ENCODE measurements at regions not wholly inside any gene's neighbourhood (a gene's known extent, or its start where the extent isn't known, plus 50 kb on each side); places are given as distances from the start of the nearest gene placed in this dataset.
"Not testable (repeated sequence)": the region's sequence is repeated elsewhere in the genome, so short reads cannot be mapped to it uniquely, and the experiment has no call there.

DNA sequence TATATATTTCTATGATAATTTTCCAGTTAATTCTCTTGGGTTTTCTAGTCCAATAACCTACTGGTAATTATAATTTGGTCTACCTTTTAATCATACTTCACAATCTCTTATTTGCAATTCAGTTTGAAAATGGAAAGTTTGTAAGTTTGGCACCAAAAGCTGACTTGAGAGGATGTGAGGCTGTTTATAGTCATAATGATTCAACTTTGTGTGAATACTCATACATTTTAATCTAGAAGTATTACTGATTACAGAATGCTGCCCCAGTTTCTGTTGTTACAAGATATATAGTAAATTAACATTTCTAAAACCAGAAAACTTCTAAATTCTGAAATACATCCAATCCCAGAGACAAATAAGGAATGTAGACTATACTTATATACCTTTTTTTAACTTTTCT is 158.2 kb downstream of the SLC38A4 start:
- no peak for DNase-seq

DNA sequence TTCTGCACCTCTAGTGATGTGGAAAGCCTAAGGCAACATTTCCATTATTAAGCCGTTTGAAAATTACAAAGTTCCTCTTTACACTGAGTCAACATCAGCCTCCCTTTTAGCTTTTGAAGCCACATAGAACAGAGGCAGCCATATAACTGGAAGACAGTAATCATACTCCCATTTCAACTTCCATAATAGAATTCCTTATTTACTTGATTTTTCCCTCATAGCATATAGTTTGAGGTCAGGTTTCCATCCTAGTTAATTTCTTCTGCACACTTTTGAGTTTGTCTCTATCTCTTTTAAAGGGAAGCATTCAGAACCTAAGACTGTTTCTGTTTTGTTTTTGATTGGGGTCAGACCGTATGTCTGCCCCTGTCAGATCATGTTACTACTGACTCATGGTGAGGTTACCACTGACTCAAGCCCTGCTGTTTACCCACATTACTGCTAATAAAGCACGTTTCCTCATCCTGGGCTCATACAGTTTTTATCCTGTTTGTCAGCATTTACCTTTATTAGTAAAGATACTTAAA is 161.0 kb downstream of the SLC38A4 start:
- DNase-seq, result peak; percentile 87

- no peak for DNase-seq
Observed at GRCh38 chr12:46663318-46663717, 162.5 kb downstream of the SLC38A4 start.

DNA sequence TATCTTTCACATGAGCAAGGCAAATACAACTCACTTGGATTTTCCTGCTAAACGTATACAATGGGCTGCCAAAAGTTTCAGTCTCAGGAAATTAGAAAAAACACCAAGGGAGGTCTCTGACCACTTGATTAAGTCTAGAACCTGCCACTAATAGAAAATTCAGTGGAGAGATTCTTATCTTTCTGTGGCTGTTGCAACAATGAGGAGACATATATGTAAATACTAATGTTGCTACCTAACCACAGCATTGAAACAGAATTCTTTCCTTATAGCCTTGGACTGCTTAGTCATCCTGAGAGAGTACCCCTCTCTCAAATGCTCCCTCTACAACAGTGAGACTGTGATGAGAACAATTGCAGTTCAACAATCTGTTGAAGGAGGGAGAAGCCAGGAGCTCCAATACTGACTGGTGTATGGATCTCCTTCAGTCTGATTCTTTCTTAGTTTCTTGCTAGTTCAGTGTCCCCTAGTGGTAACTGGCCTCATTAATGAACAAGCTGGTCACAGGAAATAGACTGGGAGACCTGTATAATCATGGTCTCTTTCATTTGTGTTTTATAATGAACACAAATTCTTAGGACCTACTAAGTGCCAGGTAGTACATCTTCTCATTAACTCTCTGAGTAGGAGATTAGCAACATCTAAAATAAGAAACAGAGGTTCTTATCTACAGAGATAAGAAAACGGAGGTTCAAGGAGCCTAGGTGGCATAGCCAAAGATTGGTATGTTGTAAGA is 164.5 kb downstream of the SLC38A4 start:
- DNase-seq, result peak; percentile 87

- no peak for DNase-seq
Observed at GRCh38 chr12:46660719-46661109, 165.1 kb downstream of the SLC38A4 start.

DNA sequence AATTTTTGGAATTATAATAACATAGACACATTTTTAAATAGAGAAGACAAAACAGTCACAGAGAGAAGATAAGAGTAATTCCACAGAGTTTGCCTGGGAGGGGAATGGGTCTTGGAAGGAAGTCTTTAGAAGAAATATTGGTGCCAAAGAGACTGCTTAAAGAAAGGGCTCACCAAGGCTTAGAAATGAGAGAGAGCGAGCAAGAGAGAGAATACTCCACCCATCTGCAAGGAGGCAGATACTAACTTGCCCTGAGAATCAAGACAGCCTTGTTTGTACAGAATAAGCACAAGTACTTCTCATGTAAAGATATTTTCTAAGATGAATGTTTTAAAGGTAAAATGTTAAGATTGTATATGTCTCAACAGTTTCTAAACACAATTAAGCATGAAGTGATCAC is 165.5 kb downstream of the SLC38A4 start:
- peak; percentile 21 for DNase-seq

DNA sequence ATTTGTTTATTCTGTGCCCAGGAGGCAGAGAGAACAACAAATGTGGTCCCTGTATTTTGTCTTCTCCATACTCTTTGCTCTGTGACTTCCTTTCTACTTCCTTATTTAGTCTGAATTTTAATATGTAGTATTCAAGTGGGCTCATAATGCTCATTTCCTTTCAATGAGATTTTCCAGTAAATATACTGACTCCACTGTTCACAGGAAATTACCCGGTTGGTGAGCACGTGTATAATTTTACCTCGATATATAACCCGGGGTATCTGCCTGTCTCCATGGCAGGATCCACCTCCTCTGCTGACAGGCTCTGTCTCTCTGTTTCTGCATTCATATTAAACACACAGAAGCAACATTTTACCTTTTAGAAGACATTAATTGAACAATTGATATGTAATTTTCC is 166.0 kb downstream of the SLC38A4 start:
- peak; percentile 21 for DNase-seq

DNA sequence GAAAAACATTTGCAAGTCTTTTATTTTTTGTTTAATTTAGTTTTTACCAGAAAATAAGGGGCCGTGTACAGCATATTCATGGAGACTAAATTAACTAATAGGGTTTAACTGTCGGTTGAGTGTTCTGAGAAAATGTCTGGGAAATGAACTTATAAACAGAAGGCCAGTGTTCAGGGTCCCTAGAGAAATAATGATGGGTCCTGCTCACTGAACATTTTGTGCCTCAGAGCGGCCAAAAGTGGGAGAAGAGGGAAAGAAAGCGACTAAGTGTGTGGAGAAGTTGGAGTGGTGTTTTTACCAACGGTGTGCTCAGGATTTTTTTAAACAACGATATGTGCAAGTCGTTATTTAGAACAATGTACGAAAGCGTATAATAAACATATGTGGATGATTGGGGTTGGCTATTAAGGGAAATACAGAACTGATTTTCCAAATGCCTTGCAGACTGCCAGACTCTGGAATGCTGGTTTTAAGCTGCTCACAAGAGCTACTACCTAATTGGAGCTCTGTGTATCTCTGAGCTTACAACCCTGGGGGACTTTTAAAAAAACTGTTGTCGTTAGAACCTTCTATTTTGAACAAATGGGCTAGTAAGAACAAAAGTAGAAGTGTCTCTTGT is 166.7 kb downstream of the SLC38A4 start:
- no peak for DNase-seq

DNA sequence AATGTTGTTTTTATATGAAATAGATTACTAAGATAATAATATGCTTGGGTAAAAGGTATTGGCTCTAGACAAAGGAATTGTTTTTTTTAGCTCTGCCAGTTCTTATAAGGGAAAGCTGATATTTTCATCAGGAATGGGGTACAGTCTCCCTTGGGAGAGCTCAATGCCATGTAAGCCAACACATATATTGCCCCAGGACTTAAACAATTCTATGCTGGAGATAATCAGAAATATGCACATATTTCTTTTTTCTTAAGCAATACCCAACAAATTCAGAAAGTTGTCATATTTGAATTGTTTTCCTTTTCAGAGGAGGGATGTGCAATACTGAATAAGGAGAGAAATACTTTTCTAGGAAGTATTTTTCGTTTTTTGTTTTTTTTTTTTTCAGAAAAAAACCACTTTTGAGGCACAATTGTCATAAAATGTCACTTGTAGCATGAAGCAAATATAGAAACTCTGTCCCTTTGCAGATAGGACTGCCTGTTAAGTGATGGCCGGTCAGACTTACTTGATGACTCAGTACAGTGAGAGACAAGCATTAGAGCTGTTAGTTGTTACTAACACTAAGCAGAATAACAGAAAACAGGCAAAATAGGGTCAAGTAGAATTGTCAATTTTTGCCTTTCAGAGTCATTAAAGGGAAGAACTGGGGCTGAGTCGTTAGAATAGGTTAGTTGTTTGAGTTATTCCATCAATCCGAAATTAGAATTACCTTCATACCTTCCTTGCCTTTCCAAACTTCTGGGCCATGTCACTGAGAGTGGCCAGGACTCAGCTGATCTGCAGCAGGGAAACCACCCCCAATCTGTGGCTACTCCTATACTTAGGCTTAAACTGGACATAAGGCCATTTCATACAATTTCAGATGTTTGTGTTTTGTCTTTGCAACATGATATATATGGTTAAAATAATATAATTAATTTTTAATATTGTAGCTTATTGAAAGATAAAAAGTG is 168.1 kb downstream of the SLC38A4 start:
- peak; percentile 15 for DNase-seq

DNA sequence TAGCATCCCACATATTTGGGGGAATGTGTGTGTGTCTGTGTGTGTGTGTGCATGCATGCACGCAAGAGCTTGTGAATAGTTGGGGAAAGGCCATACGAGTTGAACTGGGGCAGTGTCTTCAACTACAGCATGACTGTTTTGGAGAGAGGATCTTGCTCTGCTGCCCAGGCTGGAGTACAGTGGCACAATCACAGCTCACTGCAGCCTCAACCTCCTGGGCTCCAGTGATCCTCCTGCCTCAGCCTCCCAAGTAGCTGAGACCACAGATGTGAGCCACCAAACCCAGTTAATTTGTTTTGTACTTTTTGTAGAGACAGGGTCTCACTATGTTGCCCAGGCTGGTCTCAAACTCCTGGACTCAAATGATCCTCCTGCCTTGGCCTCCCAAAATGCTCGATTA is 169.8 kb downstream of the SLC38A4 start:
- DNase-seq, result not testable (repeated sequence)

DNA sequence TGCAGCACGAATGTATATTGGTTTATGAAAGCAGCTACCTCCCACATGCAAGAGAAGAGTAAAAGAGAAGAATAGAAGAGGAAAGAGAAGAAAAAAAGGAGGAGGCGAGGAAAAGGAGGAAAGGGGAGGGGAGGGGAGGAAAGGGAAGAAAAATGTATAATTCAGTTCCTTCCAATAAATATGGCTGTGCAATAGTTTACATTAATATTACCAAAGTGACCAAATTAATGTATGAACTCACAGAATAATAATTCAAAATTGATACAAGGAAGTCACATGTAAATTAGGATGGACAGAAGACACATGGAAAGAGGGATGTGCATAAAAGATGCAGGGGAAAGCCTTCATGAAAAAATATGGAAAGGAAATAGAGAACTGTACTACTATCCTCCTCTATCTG is 172.5 kb downstream of the SLC38A4 start:
- DNase-seq, result no peak

DNA sequence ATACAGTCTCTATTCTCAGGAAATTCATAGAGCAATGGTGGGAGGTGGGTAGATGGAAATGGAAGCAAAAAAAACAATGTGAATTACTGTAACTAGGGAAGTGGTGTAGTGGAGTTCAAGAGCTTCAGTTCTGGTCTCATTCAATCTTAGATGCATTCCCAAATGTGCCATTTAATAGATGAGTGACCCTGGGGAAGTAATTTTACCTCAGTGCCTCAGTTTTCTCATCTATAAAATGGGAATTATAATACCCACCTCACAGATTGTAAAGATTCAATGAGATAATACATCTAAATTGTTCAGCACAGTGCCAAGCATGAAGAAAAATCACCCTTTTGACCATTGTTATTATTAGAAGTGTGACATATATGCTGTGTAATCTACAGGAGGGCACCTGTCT is 173.1 kb downstream of the SLC38A4 start:
- no peak for DNase-seq

GRCh38 chr12:46650688-46651087 is 175.1 kb downstream of the SLC38A4 start:
- no peak for DNase-seq

GRCh38 chr12:46649433-46649832 is 176.4 kb downstream of the SLC38A4 start:
- no peak for DNase-seq

DNA sequence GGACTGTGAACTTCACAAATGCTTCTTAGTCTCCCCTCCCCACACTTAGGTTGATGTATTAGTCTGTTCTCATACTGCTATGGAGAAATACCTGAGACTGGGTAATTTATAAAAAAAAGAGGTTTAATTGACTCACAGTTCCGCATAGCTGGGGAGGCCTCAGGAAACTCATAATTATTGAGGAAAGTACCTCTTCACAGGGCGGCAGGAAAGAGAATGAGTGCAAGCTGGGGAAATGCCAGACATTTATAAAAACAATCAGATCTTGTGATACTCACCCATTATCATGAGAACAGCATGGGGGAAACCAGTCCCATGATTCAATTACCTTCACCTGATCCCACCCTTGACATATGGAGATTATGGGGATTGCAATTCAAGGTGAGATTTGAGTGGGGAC is 178.8 kb downstream of the SLC38A4 start:
- DNase-seq, result no peak

DNA sequence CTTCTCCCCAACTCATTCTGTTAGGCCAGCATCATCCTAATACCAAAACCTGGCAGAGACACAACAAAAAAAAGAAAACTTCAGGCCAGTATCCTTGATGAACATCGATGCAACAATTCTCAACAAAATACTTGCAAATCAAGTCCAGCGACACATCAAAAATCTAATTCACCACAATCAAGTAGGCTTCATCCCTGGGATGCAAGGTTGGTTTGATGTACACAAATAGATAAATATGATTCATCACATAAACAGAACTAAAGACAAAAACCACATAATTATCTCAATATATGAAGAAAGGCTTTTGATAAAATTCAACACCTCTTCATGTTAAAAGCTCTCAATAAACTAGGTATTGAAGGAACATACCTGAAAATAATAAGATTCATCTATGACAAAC is 184.1 kb downstream of the SLC38A4 start:
- not testable (repeated sequence) for DNase-seq

DNA sequence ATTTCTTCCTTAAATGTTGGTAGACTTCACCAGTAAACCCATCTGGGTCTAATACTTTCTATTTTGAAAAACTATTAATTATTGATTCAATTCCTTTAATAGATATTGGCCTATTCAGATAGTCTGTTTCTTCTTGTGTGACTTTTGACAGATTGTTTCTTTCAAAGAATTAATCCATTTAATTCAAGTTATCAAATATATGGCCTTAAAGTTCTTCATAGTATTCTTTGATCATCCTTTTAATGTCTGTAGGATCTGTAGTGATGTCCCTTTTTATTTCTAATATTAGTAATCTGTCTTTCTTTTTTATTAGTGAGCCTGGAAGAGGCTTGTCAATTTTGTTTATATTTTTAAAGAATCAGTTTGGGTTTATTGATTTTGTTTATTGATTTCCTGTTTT is 190.0 kb downstream of the SLC38A4 start:
- DNase-seq, result no peak

- DNase-seq, result no peak
Observed at GRCh38 chr12:46629331-46630229, 196.2 kb downstream of the SLC38A4 start.

DNA sequence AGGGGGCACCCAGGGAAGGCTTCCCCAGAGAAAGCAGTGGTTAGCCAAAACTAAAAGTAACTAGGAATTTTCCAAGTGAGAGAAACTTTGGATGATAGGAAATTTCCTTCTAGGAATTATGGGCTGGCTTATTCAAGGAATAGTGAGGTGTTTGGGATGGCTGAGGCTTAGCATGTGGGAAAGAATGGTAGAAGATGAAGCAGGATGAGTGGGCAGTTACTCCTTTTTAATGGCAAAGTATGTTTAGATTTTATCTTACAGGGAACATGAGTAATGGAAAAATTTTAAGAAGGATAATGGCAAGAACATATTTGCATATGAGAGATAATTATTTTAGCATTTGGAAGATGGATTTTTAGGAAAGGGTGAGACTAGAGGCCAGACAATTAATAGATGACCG is 197.6 kb downstream of the SLC38A4 start:
- DNase-seq, result no peak

- no peak for DNase-seq
Observed at GRCh38 chr12:46627686-46628085, 198.1 kb downstream of the SLC38A4 start.

GRCh38 chr12:46619474-46619873 is 206.3 kb downstream of the SLC38A4 start:
- not testable (repeated sequence) for DNase-seq

DNA sequence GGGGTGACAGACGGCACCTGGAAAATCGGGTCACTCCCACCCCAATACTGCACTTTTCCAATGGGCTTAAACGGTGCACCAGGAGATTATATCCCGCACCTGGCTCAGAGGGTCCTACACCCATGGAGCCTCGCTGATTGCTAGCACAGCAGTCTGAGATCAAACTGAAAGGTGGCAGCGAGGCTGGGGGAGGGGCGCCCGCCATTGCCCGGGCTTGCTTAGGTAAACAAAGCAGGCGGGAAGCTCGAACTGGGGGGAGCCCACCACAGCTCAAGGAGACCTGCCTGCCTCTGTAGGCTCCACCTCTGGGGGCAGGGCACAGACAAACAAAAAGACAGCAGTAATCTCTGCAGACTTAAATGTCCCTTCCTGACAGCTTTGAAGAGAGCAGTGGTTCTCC is 208.1 kb downstream of the SLC38A4 start:
- DNase-seq, result not testable (repeated sequence)
